H1 (cell line): ENCODE measurements at regions not wholly inside any gene's neighbourhood (a gene's known extent, or its start where the extent isn't known, plus 50 kb on each side); places are given as distances from the start of the nearest gene placed in this dataset.

ENCODE experiments used
- CTCF ChIA-PET: fragments of 300-600 bp; sonication (Branson Sonifier 250); formaldehyde crosslinking; loops from one replicate; lab custom pipeline; 2021; ENCODE audit not compliant: partially characterized antibody; lab: Charles Lee
- POLR2A ChIA-PET: fragments of 300-600 bp; sonication (Branson Sonifier 250); formaldehyde crosslinking; loops from one replicate; lab custom pipeline; 2021; ENCODE audit warnings: inconsistent platforms; ENCODE audit not compliant: partially characterized antibody; lab: Charles Lee
- DNase-seq, 2 experiments: peaks; one replicate each; pipeline versions ENCODE4 v3.0.0 to v3.0.0-alpha.2; 2010 to 2022; ENCODE audit warnings: low spot score in 2 of 2, low read depth in 1 of 2, mixed read lengths in 1 of 2
- FAIRE-seq: peaks from 2 replicates; lab custom pipeline; 2011; peaks lifted over from hg19 to GRCh38; lab: Jason Lieb, UNC
- H2AFZ ChIP-seq: 2 replicates; pipeline ENCODE4 v1.8.1; 2012; ENCODE audit warnings: low read length, inconsistent platforms
- H2AK5ac ChIP-seq: 2 replicates; pipeline ENCODE4 v1.6.1; 2013; ENCODE audit warnings: low read depth, low read length
- H2BK120ac ChIP-seq: replicated peaks from 2 replicates; pipeline ENCODE3; 2013; ENCODE audit warnings: low read depth, low read length, inconsistent platforms
- H2BK12ac ChIP-seq: 2 replicates; pipeline ENCODE4 v1.6.1; 2013; ENCODE audit warnings: low read depth, low read length
- H2BK15ac ChIP-seq: 2 replicates; pipeline ENCODE4 v1.6.1; 2013; ENCODE audit warnings: low read length
- H2BK20ac ChIP-seq: 2 replicates; pipeline ENCODE4 v1.6.1; 2013; ENCODE audit warnings: low read length
- H2BK5ac ChIP-seq: 2 replicates; pipeline ENCODE4 v1.6.1; 2013; ENCODE audit warnings: low read depth, low read length
- H3K14ac ChIP-seq: 2 replicates; pipeline ENCODE4 v1.6.1; 2013; ENCODE audit warnings: inconsistent platforms; ENCODE audit not compliant: insufficient read length
- H3K18ac ChIP-seq: 2 replicates; pipeline ENCODE4 v1.6.1; 2013; ENCODE audit warnings: low read length; ENCODE audit errors: extremely low read depth
- H3K23ac ChIP-seq: 2 replicates; pipeline ENCODE4 v1.6.1; 2013; ENCODE audit warnings: inconsistent platforms; ENCODE audit not compliant: insufficient read length
- H3K23me2 ChIP-seq: 2 replicates; pipeline ENCODE4 v1.6.1; 2013; ENCODE audit warnings: low read depth, low read length
- H3K27ac ChIP-seq: 2 replicates; pipeline ENCODE4 v1.6.1; 2011; ENCODE audit warnings: low read depth, low read length, inconsistent platforms
- H3K27me3 ChIP-seq, 4 experiments: replicated peaks in 1 of 4; 1 replicate in 1 of 4; 2 replicates in 3 of 4; pipeline versions ENCODE4 v1.6.1 to v1.8.1; 2011 to 2013; ENCODE audit warnings: low read length in 3 of 4, mild to moderate bottlenecking in 3 of 4, inconsistent platforms in 2 of 4, mixed read lengths in 2 of 4, moderate library complexity in 1 of 4; ENCODE audit not compliant: control insufficient read depth in 3 of 4, insufficient read depth in 3 of 4; ENCODE audit errors: extremely low read depth in 1 of 4
- H3K36me3 ChIP-seq, 4 experiments: 2 replicates each; pipeline versions ENCODE4 v1.6.1 to v1.8.1; 2011 to 2013; ENCODE audit warnings: mild to moderate bottlenecking in 4 of 4, low read length in 3 of 4, moderate library complexity in 2 of 4, control low read depth in 1 of 4, inconsistent platforms in 1 of 4; ENCODE audit not compliant: insufficient read depth in 4 of 4, control insufficient read depth in 2 of 4
- H3K4ac ChIP-seq: replicated peaks from 2 replicates; pipeline ENCODE3; 2013; ENCODE audit warnings: low read length, low read depth, mixed read lengths, inconsistent platforms; ENCODE audit not compliant: insufficient read length
- H3K4me1 ChIP-seq, 4 experiments: replicated peaks in 1 of 4; 1 replicate in 1 of 4; 2 replicates in 3 of 4; pipeline versions ENCODE4 v1.6.1 to v1.8.1; 2011 to 2013; ENCODE audit warnings: low read length in 3 of 4, inconsistent platforms in 2 of 4, mixed read lengths in 1 of 4; ENCODE audit not compliant: insufficient read depth in 4 of 4, control insufficient read depth in 3 of 4
- H3K4me2 ChIP-seq, 2 experiments: 2 replicates each; pipeline versions ENCODE4 v1.6.1 to v1.8.1; 2011 to 2013; ENCODE audit warnings: low read depth in 2 of 2, low read length in 2 of 2, control low read depth in 1 of 2, inconsistent platforms in 1 of 2, mild to moderate bottlenecking in 1 of 2; ENCODE audit not compliant: insufficient read depth in 1 of 2
- H3K4me3 ChIP-seq, 4 experiments: fragments of 200-600, 300-600 bp in 1 of 4; sonication (generic), shearing (Covaris generic), sonication (Bioruptor Twin) in 1 of 4; 2 replicates each; pipeline versions ENCODE4 v1.5.1 to v1.8.1; 2011 to 2016; ENCODE audit warnings: low read length in 4 of 4, low read depth in 3 of 4, control low read depth in 2 of 4, inconsistent platforms in 2 of 4, mild to moderate bottlenecking in 2 of 4, mixed read lengths in 1 of 4, moderate library complexity in 1 of 4; ENCODE audit not compliant: insufficient read depth in 2 of 4; ENCODE audit errors: extremely low read depth in 1 of 4
- H3K56ac ChIP-seq: replicated peaks from 2 replicates; pipeline ENCODE3; 2013; ENCODE audit warnings: low read depth, mild to moderate bottlenecking, mixed read lengths, low read length, inconsistent platforms; ENCODE audit not compliant: insufficient read length
- H3K79me1 ChIP-seq: 2 replicates; pipeline ENCODE4 v1.6.1; 2013; ENCODE audit warnings: low read depth, low read length, control low read depth
- H3K79me2 ChIP-seq, 2 experiments: 2 replicates each; pipeline versions ENCODE4 v1.6.1 to v1.8.1; 2012 to 2013; ENCODE audit warnings: low read length in 2 of 2, mild to moderate bottlenecking in 2 of 2, inconsistent platforms in 1 of 2; ENCODE audit not compliant: insufficient read depth in 2 of 2, control insufficient read depth in 1 of 2
- H3K9ac ChIP-seq, 4 experiments: replicated peaks in 1 of 4; 1 replicate in 1 of 4; 2 replicates in 3 of 4; pipeline versions ENCODE4 v1.6.1 to v1.8.1; 2011 to 2013; ENCODE audit warnings: low read depth in 3 of 4, low read length in 3 of 4, control low read depth in 2 of 4, mild to moderate bottlenecking in 2 of 4, moderate library complexity in 2 of 4, inconsistent platforms in 1 of 4; ENCODE audit errors: extremely low read depth in 1 of 4
- H3K9me3 ChIP-seq, 2 experiments: 2 replicates each; pipeline versions ENCODE4 v1.6.1 to v1.8.1; 2012 to 2013; ENCODE audit warnings: mild to moderate bottlenecking in 2 of 2, moderate library complexity in 2 of 2, control low read depth in 1 of 2, inconsistent platforms in 1 of 2, low read depth in 1 of 2, low read length in 1 of 2, mixed read lengths in 1 of 2; ENCODE audit not compliant: insufficient read depth in 2 of 2
- H4K20me1 ChIP-seq, 2 experiments: replicated peaks in 1 of 2; 2 replicates each; pipeline versions ENCODE3 to v1.8.1; 2011 to 2013; ENCODE audit warnings: inconsistent platforms in 2 of 2, low read length in 2 of 2, mild to moderate bottlenecking in 1 of 2; ENCODE audit not compliant: insufficient read depth in 2 of 2, control insufficient read depth in 1 of 2
- H4K5ac ChIP-seq: 2 replicates; pipeline ENCODE4 v1.6.1; 2013; ENCODE audit warnings: low read length, low read depth, mixed read lengths, inconsistent platforms; ENCODE audit not compliant: insufficient read length
- H4K8ac ChIP-seq: 2 replicates; pipeline ENCODE4 v1.8.0; 2013; ENCODE audit warnings: mild to moderate bottlenecking, moderate library complexity, low read length, inconsistent platforms; ENCODE audit not compliant: insufficient read depth; ENCODE audit errors: extremely low read depth
- H4K91ac ChIP-seq: replicated peaks from 2 replicates; pipeline ENCODE3; 2013; ENCODE audit warnings: low read length, mixed read lengths, inconsistent platforms; ENCODE audit not compliant: insufficient read length
- CHD2 ChIP-seq: IDR thresholded peaks from 2 replicates; pipeline ENCODE4 v1.6.1; 2012; ENCODE audit warnings: low read length, improper control_type of control experiment
- GTF2F1 ChIP-seq: IDR thresholded peaks from 2 replicates; pipeline ENCODE4 v1.6.1; 2012; ENCODE audit warnings: low read depth, low read length, improper control_type of control experiment, borderline replicate concordance
- HDAC6 ChIP-seq: IDR thresholded peaks from one replicate; pipeline ENCODE4 v1.7.1; 2012; ENCODE audit warnings: low read depth, mild to moderate bottlenecking, inconsistent platforms, low read length, moderate library complexity
- JUN ChIP-seq: IDR thresholded peaks from 2 replicates; pipeline ENCODE4 v1.6.1; 2011; ENCODE audit warnings: low read depth, mild to moderate bottlenecking, improper control_type of control experiment, low read length
- KDM1A ChIP-seq: fragments of 200-600, 300-600 bp; sonication (generic); IDR thresholded peaks from 2 replicates; pipeline ENCODE4 v1.7.1; 2016; ENCODE audit warnings: mild to moderate bottlenecking, low read length, borderline replicate concordance
- SUZ12 ChIP-seq: fragments of 200-600 bp; sonication (generic); IDR thresholded peaks from 2 replicates; pipeline ENCODE4 v1.6.1; 2012; ENCODE audit warnings: mild to moderate bottlenecking, inconsistent platforms, low read length, moderate library complexity, mixed read lengths
- WGBS, 2 experiments: shearing (Covaris generic) in 1 of 2; methylation state at CpG; one replicate each; pipeline versions ENCODE4 v1.1.6 to v1.1.7; 2013 to 2015; ENCODE audit warnings: low lambda C conversion rate in 2 of 2, mixed read lengths in 2 of 2, inconsistent platforms in 1 of 2, low coverage in 1 of 2, missing lambda C conversion rate in 1 of 2; ENCODE audit not compliant: insufficient replicate concordance in 2 of 2, insufficient coverage in 1 of 2, insufficient read length in 1 of 2; ENCODE audit errors: extremely low coverage in 1 of 2, missing lambda C conversion rate in 1 of 2; 5-methylcytosine and 5-hydroxymethylcytosine counted together
- TF ChIP-seq, protein P1 (sequence below): IDR thresholded peaks from 2 replicates; pipeline ENCODE4 v1.6.1; 2012; ENCODE audit warnings: low read length, inconsistent platforms

- FAIRE-seq = no peak
- H3K27ac ChIP-seq = no peak overlapping the region
- POLR2A ChIA-PET = no interaction called here
- TF ChIP-seq GTF2F1 (no peak), HDAC6 (no peak), CHD2 (no peak), JUN (no peak), KDM1A (no peak), SUZ12 (no peak)
- TF ChIP-seq, protein P1, sequence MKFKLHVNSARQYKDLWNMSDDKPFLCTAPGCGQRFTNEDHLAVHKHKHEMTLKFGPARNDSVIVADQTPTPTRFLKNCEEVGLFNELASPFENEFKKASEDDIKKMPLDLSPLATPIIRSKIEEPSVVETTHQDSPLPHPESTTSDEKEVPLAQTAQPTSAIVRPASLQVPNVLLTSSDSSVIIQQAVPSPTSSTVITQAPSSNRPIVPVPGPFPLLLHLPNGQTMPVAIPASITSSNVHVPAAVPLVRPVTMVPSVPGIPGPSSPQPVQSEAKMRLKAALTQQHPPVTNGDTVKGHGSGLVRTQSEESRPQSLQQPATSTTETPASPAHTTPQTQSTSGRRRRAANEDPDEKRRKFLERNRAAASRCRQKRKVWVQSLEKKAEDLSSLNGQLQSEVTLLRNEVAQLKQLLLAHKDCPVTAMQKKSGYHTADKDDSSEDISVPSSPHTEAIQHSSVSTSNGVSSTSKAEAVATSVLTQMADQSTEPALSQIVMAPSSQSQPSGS = no peak
Observed at GRCh38 chr5:167918813-167919483, 372.5 kb upstream of the WWC1 start.

More at GRCh38 chr5:167918813-167919483, 372.5 kb upstream of the WWC1 start:
- Histone ChIP-seq H3K4me2 (no peak overlapping the region), H3K4ac (no peak overlapping the region), H3K23ac (no peak overlapping the region), H2AK5ac (no peak overlapping the region), H3K9me3 (no peaks in the 10 kb centered on the region), H2BK120ac (no peak overlapping the region), H3K14ac (no peak overlapping the region), H3K79me2 (no peaks in the 10 kb centered on the region), H3K23me2 (0 out of 2 replicates have a peak, but pooled peaks cover 1% of the 10 kb centered on the region), H3K56ac (no peak overlapping the region), H3K27me3 (no peaks in the 10 kb centered on the region), H4K5ac (no peak overlapping the region), H2AFZ (no peak overlapping the region), H3K18ac (no peak overlapping the region), H2BK5ac (no peak overlapping the region), H3K9ac (no peak overlapping the region), H3K4me3 (no peak overlapping the region), H2BK20ac (no peak overlapping the region), H2BK15ac (no peak overlapping the region), H4K8ac (no peak overlapping the region), H3K4me1 (peaks cover 0 to 7% (median 3%) of the 10 kb centered on the region in 4 experiments; a peak in 5 of 7 replicates), H2BK12ac (no peak overlapping the region), H3K79me1 (no peaks in the 10 kb centered on the region), H4K20me1 (no peaks in the 10 kb centered on the region), H3K36me3 (no peaks in the 10 kb centered on the region), H4K91ac (no peak overlapping the region)
- 87% methylated on average over 11 of the region's 11 CpGs; no CpG with 5 or more reads in 1 of the 2 experiments for WGBS, 2 experiments
- DNase-seq = no peak
- CTCF ChIA-PET = interaction anchor here (0.6 to 0.9 kb wide), 5 partner anchors 11 to 299 kb away, joined by 3 to 5 read pairs (median 3); no protein-coding TSS in a partner anchor
